ENCODE measurements at regions not wholly inside any gene's neighbourhood (a gene's known extent, or its start where the extent isn't known, plus 50 kb on each side); places are given as distances from the start of the nearest gene placed in this dataset.

GRCh38 chr22:47291565-47292495 lies 529.4 kb downstream of the TBC1D22A start:
- Histone ChIP-seq H3K4me2 (ENCODE audit: low read depth, low read length, poor library complexity, severe bottlenecking) (no peak overlapping the region), H4K20me1 (ENCODE audit: low read depth, low read length) (no peaks in the 10 kb centered on the region), H3K27ac (ENCODE audit: low read depth, low read length) (no peak overlapping the region), H3K9ac (ENCODE audit: low read length) (no peak overlapping the region), H3K27me3 (ENCODE audit: low read length) (no peaks in the 10 kb centered on the region), H3K36me3 (ENCODE audit: low read length) (no peaks in the 10 kb centered on the region), H3K9me2 (replicated peaks; ENCODE audit: insufficient read depth, low read length) (no peaks in the 10 kb centered on the region), H3K79me2 (ENCODE audit: insufficient read depth, low read length) (no peaks in the 10 kb centered on the region), H2AFZ (ENCODE audit: low read depth, low read length, severe bottlenecking) (no peak overlapping the region), H3K9me3 (ENCODE audit: insufficient read depth, low read length) (no peaks in the 10 kb centered on the region), H3K4me3 (ENCODE audit: insufficient read depth, low read length, poor library complexity, severe bottlenecking) (no peak overlapping the region), H3F3A (ENCODE audit: insufficient read depth) (no peaks in the 10 kb centered on the region)
- TF ChIP-seq EZH2phosphoT487 (conservative IDR thresholded peaks at IDR 0.05; ENCODE audit: low read length) (no peak), CTCF (IDR thresholded peaks at IDR 0.05; ENCODE audit: insufficient read depth, low read length, poor library complexity, severe bottlenecking) (no peak)

GRCh38 chr22:47290706-47291430 lies 528.4 kb downstream of the TBC1D22A start:
- no peak overlapping the region for H3K9ac ChIP-seq (ENCODE audit: low read length)
- no peaks in the 10 kb centered on the region for H3F3A ChIP-seq (ENCODE audit: insufficient read depth)
- H2AFZ ChIP-seq (ENCODE audit: low read depth, low read length, severe bottlenecking): no peak overlapping the region
- H3K4me3 ChIP-seq (ENCODE audit: insufficient read depth, low read length, poor library complexity, severe bottlenecking): no peak overlapping the region
- no peaks in the 10 kb centered on the region for H3K9me3 ChIP-seq (ENCODE audit: insufficient read depth, low read length)
- no peaks in the 10 kb centered on the region for H3K36me3 ChIP-seq (ENCODE audit: low read length)
- no peaks in the 10 kb centered on the region for H3K79me2 ChIP-seq (ENCODE audit: insufficient read depth, low read length)
- no peaks in the 10 kb centered on the region for H4K20me1 ChIP-seq (ENCODE audit: low read depth, low read length)
- H3K4me2 ChIP-seq (ENCODE audit: low read depth, low read length, poor library complexity, severe bottlenecking): no peak overlapping the region
- H3K27me3 ChIP-seq (ENCODE audit: low read length): no peaks in the 10 kb centered on the region
- no peak overlapping the region for H3K27ac ChIP-seq (ENCODE audit: low read depth, low read length)
- H3K9me2 ChIP-seq (replicated peaks; ENCODE audit: insufficient read depth, low read length): no peaks in the 10 kb centered on the region
- TF ChIP-seq CTCF (IDR thresholded peaks at IDR 0.05; ENCODE audit: insufficient read depth, low read length, poor library complexity, severe bottlenecking) (no peak), EZH2phosphoT487 (conservative IDR thresholded peaks at IDR 0.05; ENCODE audit: low read length) (no peak)

GRCh38 chr22:47289336-47289985 lies 527.0 kb downstream of the TBC1D22A start:
- Histone ChIP-seq H3K9me3 (ENCODE audit: insufficient read depth, low read length) (no peaks in the 10 kb centered on the region), H3K4me2 (ENCODE audit: low read depth, low read length, poor library complexity, severe bottlenecking) (no peak overlapping the region), H3K9me2 (replicated peaks; ENCODE audit: insufficient read depth, low read length) (no peaks in the 10 kb centered on the region), H2AFZ (ENCODE audit: low read depth, low read length, severe bottlenecking) (no peak overlapping the region), H3F3A (ENCODE audit: insufficient read depth) (no peaks in the 10 kb centered on the region), H3K9ac (ENCODE audit: low read length) (no peak overlapping the region), H3K36me3 (ENCODE audit: low read length) (no peaks in the 10 kb centered on the region), H3K4me3 (ENCODE audit: insufficient read depth, low read length, poor library complexity, severe bottlenecking) (no peak overlapping the region), H3K27ac (ENCODE audit: low read depth, low read length) (no peak overlapping the region), H3K79me2 (ENCODE audit: insufficient read depth, low read length) (no peaks in the 10 kb centered on the region), H3K27me3 (ENCODE audit: low read length) (no peaks in the 10 kb centered on the region), H4K20me1 (ENCODE audit: low read depth, low read length) (no peaks in the 10 kb centered on the region)
- TF ChIP-seq EZH2phosphoT487 (conservative IDR thresholded peaks at IDR 0.05; ENCODE audit: low read length) (no peak), CTCF (IDR thresholded peaks at IDR 0.05; ENCODE audit: insufficient read depth, low read length, poor library complexity, severe bottlenecking) (no peak)
